Caco-2 (cell line): ENCODE measurements at regions not wholly inside any gene's neighbourhood (a gene's known extent, or its start where the extent isn't known, plus 50 kb on each side); places are given as distances from the start of the nearest gene placed in this dataset.

Source experiments
- BruUV-seq: library from RNA; stranded (reverse); fragments of 400-500 nt; replicated peaks from 2 replicates; lab custom pipeline; 2021; lab: Mats Ljungman, UMichigan
- CTCF ChIA-PET: fragments of 300-600 bp; sonication (Branson Sonifier 250); formaldehyde crosslinking; loops from one replicate; lab custom pipeline; 2022; ENCODE audit warnings: antibody characterized with exemption; lab: Charles Lee
- POLR2A ChIA-PET: fragments of 300-600 bp; sonication (Branson Sonifier 250); formaldehyde crosslinking; loops from one replicate; lab custom pipeline; 2022; ENCODE audit warnings: antibody characterized with exemption; lab: Charles Lee
- DNase-seq, 2 experiments: peaks; one replicate each; pipeline versions ENCODE4 v3.0.0 to v3.0.0-alpha.2; 2020 to 2022
- H3K27me3 ChIP-seq: replicated peaks from 2 replicates; pipeline ENCODE4 v1.6.0; 2011; ENCODE audit warnings: low read length; ENCODE audit not compliant: control insufficient read depth, insufficient read depth
- H3K36me3 ChIP-seq: 2 replicates; pipeline ENCODE4 v1.5.1; 2011; ENCODE audit warnings: low read length; ENCODE audit not compliant: control insufficient read depth, insufficient read depth
- H3K4me1 ChIP-seq: fragments of 250-450 bp; sonication (Bioruptor Pico); 2 replicates; pipeline ENCODE4 v1.5.1; 2020; ENCODE audit warnings: mild to moderate bottlenecking
- H3K4me3 ChIP-seq: 2 replicates; pipeline ENCODE4 v1.5.1; 2011; ENCODE audit warnings: low read depth, mild to moderate bottlenecking, control low read depth, low read length
- H3K9me3 ChIP-seq: fragments of 250-450 bp; sonication (Bioruptor Pico); 2 replicates; pipeline ENCODE4 v1.5.1; 2020; ENCODE audit warnings: mild to moderate bottlenecking, moderate library complexity
- H3K27ac Mint-ChIP-seq: one replicate; pipeline ENCODE4 v1.8.0; 2022; ENCODE audit warnings: mixed read lengths; ENCODE audit not compliant: unreplicated experiment
- H3K27me3 Mint-ChIP-seq: one replicate; pipeline ENCODE4 v1.8.0; 2022; ENCODE audit warnings: mixed read lengths; ENCODE audit not compliant: insufficient read depth, unreplicated experiment
- H3K36me3 Mint-ChIP-seq: one replicate; pipeline ENCODE4 v1.8.0; 2022; ENCODE audit warnings: mild to moderate bottlenecking, mixed read lengths; ENCODE audit not compliant: insufficient read depth, unreplicated experiment
- H3K4me1 Mint-ChIP-seq: one replicate; pipeline ENCODE4 v1.8.0; 2022; ENCODE audit warnings: low read depth, mixed read lengths; ENCODE audit not compliant: unreplicated experiment
- H3K4me3 Mint-ChIP-seq: one replicate; pipeline ENCODE4 v1.8.0; 2022; ENCODE audit warnings: mild to moderate bottlenecking, moderate library complexity, mixed read lengths; ENCODE audit not compliant: unreplicated experiment
- H3K9me3 Mint-ChIP-seq: one replicate; pipeline ENCODE4 v1.8.0; 2022; ENCODE audit warnings: mixed read lengths; ENCODE audit not compliant: unreplicated experiment
- CTCF ChIP-seq, 2 experiments: fragments of 200-600 bp in 1 of 2; IDR thresholded peaks; 1 replicate in 1 of 2; 2 replicates in 1 of 2; pipeline versions ENCODE4 v1.5.1 to v1.8.0; 2011 to 2022; ENCODE audit warnings: antibody characterized with exemption in 1 of 2, control low read depth in 1 of 2, inconsistent platforms in 1 of 2, low read depth in 1 of 2, low read length in 1 of 2, mild to moderate bottlenecking in 1 of 2, moderate library complexity in 1 of 2; ENCODE audit not compliant: insufficient read depth in 1 of 2, severe bottlenecking in 1 of 2, unreplicated experiment in 1 of 2
- intact Hi-C: fragments of 100-400 bp; cut with micrococcal nuclease; formaldehyde crosslinking; loops from one replicate; pipeline ENCODE4 v1.10.0; 2022; ENCODE audit not compliant: unreplicated experiment

- no peak for TF ChIP-seq CTCF (IDR thresholded peaks at IDR 0.05; ENCODE audit: insufficient read depth in 1 of 2, low read depth in 1 of 2, low read length in 1 of 2, severe bottlenecking in 1 of 2, unreplicated experiment in 1 of 2)
- H3K27me3 ChIP-seq: no peaks in the 10 kb centered on the region
- H3K36me3 ChIP-seq: no peaks in the 10 kb centered on the region
- H3K4me1 ChIP-seq: no peaks in the 10 kb centered on the region
- H3K9me3 ChIP-seq: no peaks in the 10 kb centered on the region
- Mint-ChIP-seq H3K4me1 (no peaks in the 10 kb centered on the region), H3K27me3 (no peaks in the 10 kb centered on the region), H3K9me3 (peaks cover 16% of the 10 kb centered on the region), H3K4me3 (no peak overlapping the region), H3K27ac (no peak overlapping the region), H3K36me3 (no peaks in the 10 kb centered on the region)
- ChIA-PET POLR2A (no interaction called here), CTCF (no interaction called here)
- H3K4me3 ChIP-seq: no peak overlapping the region
- intact Hi-C loops: no loop called here
- no TSS peak for BruUV-seq
- no peak for DNase-seq
Observed at GRCh38 chr5:152938630-152939029, 533.6 kb upstream of the NMUR2 start.

GRCh38 chr5:152942633-152943336 is 537.7 kb upstream of the NMUR2 start:
- H3K4me3 ChIP-seq: no peak overlapping the region
- intact Hi-C loops: no loop called here
- Mint-ChIP-seq H3K9me3 (peaks cover 10% of the 10 kb centered on the region), H3K27ac (no peak overlapping the region), H3K4me3 (no peak overlapping the region), H3K27me3 (no peaks in the 10 kb centered on the region), H3K36me3 (no peaks in the 10 kb centered on the region), H3K4me1 (no peaks in the 10 kb centered on the region)
- no peaks in the 10 kb centered on the region for H3K4me1 ChIP-seq
- ChIA-PET POLR2A (no interaction called here), CTCF (no interaction called here)
- no peaks in the 10 kb centered on the region for H3K27me3 ChIP-seq
- TF ChIP-seq CTCF (IDR thresholded peaks at IDR 0.05; ENCODE audit: insufficient read depth in 1 of 2, low read depth in 1 of 2, low read length in 1 of 2, severe bottlenecking in 1 of 2, unreplicated experiment in 1 of 2): no peak
- H3K36me3 ChIP-seq: no peaks in the 10 kb centered on the region
- H3K9me3 ChIP-seq: no peaks in the 10 kb centered on the region
- DNase-seq: no peak
- BruUV-seq: no TSS peak

GRCh38 chr5:152953788-152954483 is 536.5 kb upstream of the GRIA1 start:
- intact Hi-C loops: no loop called here
- Mint-ChIP-seq H3K4me1 (no peaks in the 10 kb centered on the region), H3K27me3 (no peaks in the 10 kb centered on the region), H3K27ac (no peak overlapping the region), H3K36me3 (no peaks in the 10 kb centered on the region), H3K9me3 (no peaks in the 10 kb centered on the region), H3K4me3 (no peak overlapping the region)
- ChIA-PET POLR2A (no interaction called here), CTCF (no interaction called here)
- no peaks in the 10 kb centered on the region for H3K36me3 ChIP-seq
- BruUV-seq: no TSS peak
- no peaks in the 10 kb centered on the region for H3K9me3 ChIP-seq
- TF ChIP-seq CTCF (IDR thresholded peaks at IDR 0.05; ENCODE audit: insufficient read depth in 1 of 2, low read depth in 1 of 2, low read length in 1 of 2, severe bottlenecking in 1 of 2, unreplicated experiment in 1 of 2): no peak
- no peaks in the 10 kb centered on the region for H3K4me1 ChIP-seq
- H3K4me3 ChIP-seq: no peak overlapping the region
- no peak for DNase-seq
- H3K27me3 ChIP-seq: no peaks in the 10 kb centered on the region
